Small intestine (tissue), 7 donors: ENCODE measurements at regions not wholly inside any gene's neighbourhood (a gene's known extent, or its start where the extent isn't known, plus 50 kb on each side); places are given as distances from the start of the nearest gene placed in this dataset.
A peak's percentile ranks its signal among the peaks of the same experiment; 100 is the strongest.

Experiments
- DNase-seq, 2 donors: peaks; one replicate each; pipeline versions ENCODE4 v3.0.0 to v3.0.0-alpha.2; 2013
- FAIRE-seq: peaks from 2 replicates; lab custom pipeline; 2012; peaks lifted over from hg19 to GRCh38; lab: Jason Lieb, UNC
- H3K27ac ChIP-seq, 3 donors: one replicate each; pipeline ENCODE4 v1.5.1; 2013; ENCODE audit warnings: low read length in 2 of 3, mild to moderate bottlenecking in 2 of 3, control low read depth in 1 of 3, inconsistent platforms in 1 of 3, low read depth in 1 of 3, moderate library complexity in 1 of 3
- H3K27me3 ChIP-seq, 3 donors: one replicate each; pipeline ENCODE4 v1.6.1; 2013; ENCODE audit warnings: low read length in 3 of 3, inconsistent platforms in 1 of 3; ENCODE audit not compliant: control insufficient read depth in 3 of 3, insufficient read depth in 3 of 3
- H3K36me3 ChIP-seq, 3 donors: one replicate each; pipeline ENCODE4 v1.6.1; 2013; ENCODE audit warnings: low read length in 3 of 3, inconsistent platforms in 1 of 3, low read depth in 1 of 3, mild to moderate bottlenecking in 1 of 3, moderate library complexity in 1 of 3; ENCODE audit not compliant: control insufficient read depth in 3 of 3, insufficient read depth in 2 of 3
- H3K4me1 ChIP-seq, 3 donors: one replicate each; pipeline ENCODE4 v1.6.1; 2013; ENCODE audit warnings: low read length in 2 of 3, inconsistent platforms in 1 of 3, low read depth in 1 of 3, mild to moderate bottlenecking in 1 of 3, moderate library complexity in 1 of 3; ENCODE audit not compliant: control insufficient read depth in 3 of 3, insufficient read depth in 2 of 3
- H3K4me3 ChIP-seq, 3 donors: one replicate each; pipeline ENCODE4 v1.5.1; 2013; ENCODE audit warnings: low read length in 3 of 3, control low read depth in 1 of 3, inconsistent platforms in 1 of 3, low read depth in 1 of 3, mild to moderate bottlenecking in 1 of 3, moderate library complexity in 1 of 3
- H3K9me3 ChIP-seq, 2 donors: one replicate each; pipeline ENCODE4 v1.6.1; 2013; ENCODE audit warnings: low read depth in 1 of 2, low read length in 1 of 2; ENCODE audit not compliant: control insufficient read depth in 2 of 2, insufficient read depth in 1 of 2
- WGBS, 3 donors: extraction: QIAGEN DNeasy Blood & Tissue Kit; methylation state at CpG; one replicate each; pipeline ENCODE4 v1.1.7; 2013; 5-methylcytosine and 5-hydroxymethylcytosine counted together
- donor health status: healthy with polysubstance abuse.
- donor health status: control.
- donor health status: control.
- donor health status: Bipolar disorder and iron deficiency.
- donor health status: healthy.

GRCh38 chr1:10940838-10941237 is 71.6 kb upstream of the TARDBP start:
- H3K4me3 ChIP-seq, result no peak overlapping the region
- H3K4me1 ChIP-seq, result peaks cover 0 to 27% (median 5%) of the 10 kb centered on the region in 3 donors
- no peaks in the 10 kb centered on the region for H3K36me3 ChIP-seq
- no peaks in the 10 kb centered on the region for H3K9me3 ChIP-seq
- peaks cover 0 to 5% (median 2%) of the 10 kb centered on the region in 3 donors for H3K27me3 ChIP-seq
- no peak for FAIRE-seq
- H3K27ac ChIP-seq, result no peak overlapping the region
- 69 to 84% (median 71%) methylated on average over 7 of the region's 7 CpGs for WGBS, 3 donors
- no peak for DNase-seq

DNA sequence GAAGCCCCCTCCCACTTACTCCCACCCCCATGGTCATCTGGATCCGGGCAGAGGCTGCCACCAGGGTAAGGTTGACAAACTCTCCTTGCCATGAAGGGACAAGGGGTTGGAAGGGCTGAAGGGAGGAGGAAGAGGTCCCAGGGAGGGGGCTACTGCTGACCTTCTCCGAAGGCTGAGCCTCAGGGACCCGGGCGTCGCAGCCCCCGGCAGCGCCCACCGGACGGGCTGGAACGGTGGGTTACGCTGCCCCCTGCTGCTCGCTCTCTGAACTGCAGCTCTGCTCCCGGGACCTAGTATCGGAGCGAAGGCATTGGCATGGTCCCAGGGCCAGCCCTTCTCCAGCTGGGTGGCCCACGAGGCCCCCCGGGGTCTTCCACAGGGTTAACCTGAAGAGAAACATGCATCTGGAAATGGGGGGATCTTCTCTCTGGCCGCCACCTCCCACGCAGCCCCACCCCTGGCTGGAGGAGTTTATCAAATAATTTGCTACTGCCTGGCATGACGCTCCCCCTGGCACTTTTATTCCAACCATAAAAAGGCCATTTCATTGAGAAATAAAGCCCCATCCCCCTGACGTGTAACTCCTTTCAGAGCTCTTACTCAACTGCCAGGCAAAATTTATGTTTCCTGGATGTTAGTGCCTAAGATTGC is 70.4 kb upstream of the TARDBP start:
- H3K36me3 ChIP-seq, result no peaks in the 10 kb centered on the region
- no peaks in the 10 kb centered on the region for H3K9me3 ChIP-seq
- no peak overlapping the region for H3K27ac ChIP-seq
- peaks cover 0 to 27% (median 5%) of the 10 kb centered on the region in 3 donors for H3K4me1 ChIP-seq
- peaks cover 0 to 5% (median 2%) of the 10 kb centered on the region in 3 donors for H3K27me3 ChIP-seq
- no peak overlapping the region for H3K4me3 ChIP-seq
- 1 to 4% (median 2%) methylated on average over 21 of the region's 21 CpGs for WGBS, 3 donors
- no peak for FAIRE-seq
- peak in 1 of 2 donors; percentile 62 for DNase-seq

GRCh38 chr1:10942542-10942912 is 69.9 kb upstream of the TARDBP start:
- DNase-seq (no peak), FAIRE-seq (no peak)
- Histone ChIP-seq H3K4me1 (peaks cover 0 to 27% (median 5%) of the 10 kb centered on the region in 3 donors), H3K36me3 (no peaks in the 10 kb centered on the region), H3K27me3 (peaks cover 0 to 5% (median 2%) of the 10 kb centered on the region in 3 donors), H3K4me3 (no peak overlapping the region), H3K9me3 (no peaks in the 10 kb centered on the region), H3K27ac (no peak overlapping the region)
- 71 to 77% (median 72%) methylated on average over 6 of the region's 6 CpGs for whole genome bisulfite sequencing, 3 donors

DNA sequence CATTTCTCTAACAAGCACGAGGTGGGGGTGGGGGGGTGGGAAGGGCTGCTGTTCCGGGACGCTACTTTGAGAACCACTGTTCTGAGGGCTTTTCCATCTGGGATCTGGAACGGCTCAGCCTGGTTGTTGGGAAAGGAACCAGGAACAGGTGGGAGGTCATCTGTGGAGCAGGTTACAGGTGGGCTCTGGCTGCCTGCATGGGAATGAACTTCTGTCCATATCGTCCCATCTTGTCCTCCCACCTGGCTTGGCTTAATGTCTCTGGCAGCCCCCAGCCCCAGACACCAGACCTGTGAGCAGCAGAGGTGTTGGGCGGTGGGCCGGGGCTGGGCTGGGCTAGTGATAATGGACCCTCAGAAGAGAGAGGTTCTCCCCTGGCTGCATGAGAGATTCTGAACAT is 69.4 kb upstream of the TARDBP start:
- Histone ChIP-seq H3K27ac (no peak overlapping the region), H3K9me3 (no peaks in the 10 kb centered on the region), H3K4me3 (no peak overlapping the region), H3K36me3 (no peaks in the 10 kb centered on the region), H3K27me3 (peaks cover 0 to 5% (median 2%) of the 10 kb centered on the region in 3 donors), H3K4me1 (peaks cover 0 to 27% (median 5%) of the 10 kb centered on the region in 3 donors)
- 48 to 60% (median 56%) methylated on average over 7 of the region's 7 CpGs for WGBS, 3 donors
- no peak for FAIRE-seq
- DNase-seq, result no peak

DNA sequence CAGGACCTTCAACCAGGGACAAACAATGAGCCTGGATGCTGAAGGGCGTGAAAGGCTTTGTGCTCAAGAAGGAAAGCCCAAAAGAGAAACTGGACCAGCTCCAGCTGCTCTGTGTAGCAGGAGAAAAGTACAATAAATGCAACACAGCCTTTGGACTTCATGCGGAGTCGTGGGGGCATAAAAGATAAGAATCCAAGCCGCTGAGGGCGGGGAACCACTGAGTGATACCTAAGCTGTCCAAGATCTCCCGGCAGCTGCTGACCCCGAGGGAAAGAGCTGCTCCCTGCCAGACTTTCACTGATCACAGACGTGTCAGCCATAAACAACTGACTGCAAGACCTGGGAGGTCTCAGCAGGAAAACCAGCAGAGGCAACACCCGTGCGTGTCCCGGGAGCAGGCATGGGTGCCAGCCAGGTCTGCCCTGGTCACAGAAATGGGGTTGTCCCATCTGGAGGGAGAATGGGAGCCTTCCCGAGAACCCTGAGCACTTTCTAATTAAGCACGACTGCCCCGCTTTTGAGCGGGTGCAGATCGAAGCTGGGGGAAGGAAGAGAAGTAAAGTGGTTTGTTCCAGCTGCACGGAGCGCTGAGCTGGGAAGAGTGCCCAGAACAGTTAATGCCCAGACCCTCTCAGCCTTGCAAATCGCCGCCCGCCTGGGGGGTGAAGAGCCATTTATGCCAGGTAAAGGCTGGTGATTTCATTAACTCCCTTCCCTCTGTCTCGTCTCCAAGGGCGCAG is 68.3 kb upstream of the TARDBP start:
- no peak for FAIRE-seq

GRCh38 chr1:10945991-10946509 is 66.4 kb upstream of the TARDBP start:
- H3K27me3 ChIP-seq, result peaks cover 0 to 2% (median 0%) of the 10 kb centered on the region in 3 donors
- no peaks in the 10 kb centered on the region for H3K36me3 ChIP-seq
- FAIRE-seq, result no peak
- H3K27ac ChIP-seq, result no peak overlapping the region
- no peak overlapping the region for H3K4me3 ChIP-seq
- peaks cover 0 to 23% (median 5%) of the 10 kb centered on the region in 3 donors for H3K4me1 ChIP-seq
- no peak for DNase-seq
- WGBS, 3 donors, result 66 to 83% (median 78%) methylated on average over 19 of the region's 19 CpGs
- H3K9me3 ChIP-seq, result no peaks in the 10 kb centered on the region

More for the DNA sequence above, 68.3 kb upstream of the TARDBP start:
- 3 to 8% (median 6%) methylated on average over 23 of the region's 23 CpGs for WGBS, 3 donors
- Histone ChIP-seq H3K4me3 (no peak overlapping the region), H3K27me3 (peaks cover 0 to 2% (median 2%) of the 10 kb centered on the region in 3 donors), H3K27ac (peak overlapping the region in 2 of 3 donors; percentile 7 to 48), H3K4me1 (peaks cover 0 to 27% (median 5%) of the 10 kb centered on the region in 3 donors), H3K9me3 (no peaks in the 10 kb centered on the region), H3K36me3 (no peaks in the 10 kb centered on the region)
- DNase-seq, result peak; percentile 86 to 88

GRCh38 chr1:10947181-10947580 is 65.3 kb upstream of the TARDBP start:
- no peak for FAIRE-seq
- H3K27me3 ChIP-seq, result peaks cover 0 to 2% (median 0%) of the 10 kb centered on the region in 3 donors
- H3K4me1 ChIP-seq, result peaks cover 0 to 15% (median 3%) of the 10 kb centered on the region in 3 donors
- WGBS, 3 donors, result 91 to 95% (median 92%) methylated on average over 7 of the region's 7 CpGs
- H3K9me3 ChIP-seq, result no peaks in the 10 kb centered on the region
- H3K4me3 ChIP-seq, result no peak overlapping the region
- H3K36me3 ChIP-seq, result no peaks in the 10 kb centered on the region
- DNase-seq, result no peak
- H3K27ac ChIP-seq, result no peak overlapping the region

- no peak for DNase-seq
- no peaks in the 10 kb centered on the region for H3K9me3 ChIP-seq
Observed at GRCh38 chr1:10947691-10948462, 64.6 kb upstream of the TARDBP start.

More at GRCh38 chr1:10947691-10948462, 64.6 kb upstream of the TARDBP start:
- H3K36me3 ChIP-seq, result no peaks in the 10 kb centered on the region
- H3K27me3 ChIP-seq, result peaks cover 0 to 2% (median 0%) of the 10 kb centered on the region in 3 donors
- no peak overlapping the region for H3K4me3 ChIP-seq
- no peak overlapping the region for H3K27ac ChIP-seq
- H3K4me1 ChIP-seq, result peaks cover 0 to 14% (median under 1%) of the 10 kb centered on the region in 3 donors
- FAIRE-seq, result no peak
- WGBS, 3 donors, result 90 to 93% (median 92%) methylated on average over 19 of the region's 19 CpGs
